ENCODE measurements at regions not wholly inside any gene's neighbourhood (a gene's known extent, or its start where the extent isn't known, plus 50 kb on each side); places are given as distances from the start of the nearest gene placed in this dataset.

GRCh38 chr2:71892423-71892730 is 255.3 kb downstream of the CYP26B1 start:
- Histone ChIP-seq H3K9me3 (ENCODE audit: insufficient read depth in 2 of 2, low read depth in 1 of 2, low read length in 1 of 2) (no peaks in the 10 kb centered on the region), H3K4me2 (ENCODE audit: insufficient read depth in 1 of 2, low read depth in 2 of 2, low read length in 2 of 2) (no peak overlapping the region), H2BK5ac (ENCODE audit: low read depth, low read length) (no peak overlapping the region), H3K18ac (ENCODE audit: extremely low read depth, low read length) (no peak overlapping the region), H2BK120ac (replicated peaks; ENCODE audit: low read depth, low read length) (no peak overlapping the region), H3K9ac (replicated peaks in 1 of 4; ENCODE audit: extremely low read depth in 1 of 4, low read depth in 3 of 4, low read length in 3 of 4) (no peak overlapping the region), H3K4me1 (replicated peaks in 1 of 4; ENCODE audit: control insufficient read depth in 3 of 4, insufficient read depth in 4 of 4, low read length in 3 of 4) (no peaks in the 10 kb centered on the region), H2AFZ (ENCODE audit: low read length) (no peak overlapping the region), H3K4ac (replicated peaks; ENCODE audit: insufficient read length, low read depth, low read length) (no peak overlapping the region), H3K79me1 (ENCODE audit: low read depth, low read length) (no peaks in the 10 kb centered on the region), H3K56ac (replicated peaks; ENCODE audit: insufficient read length, low read depth, low read length) (no peak overlapping the region), H3K23me2 (ENCODE audit: low read depth, low read length) (no peaks in the 10 kb centered on the region), H2BK15ac (ENCODE audit: low read length) (no peak overlapping the region), H4K8ac (ENCODE audit: extremely low read depth, insufficient read depth, low read length) (no peak overlapping the region), H2BK20ac (ENCODE audit: low read length) (no peak overlapping the region), H3K36me3 (ENCODE audit: control insufficient read depth in 2 of 4, insufficient read depth in 4 of 4, low read length in 3 of 4) (no peaks in the 10 kb centered on the region), H3K27ac (ENCODE audit: low read depth, low read length) (no peak overlapping the region), H3K4me3 (ENCODE audit: extremely low read depth in 1 of 4, insufficient read depth in 2 of 4, low read depth in 3 of 4, low read length in 4 of 4) (no peak overlapping the region), H2AK5ac (ENCODE audit: low read depth, low read length) (no peak overlapping the region), H3K23ac (ENCODE audit: insufficient read length) (no peak overlapping the region), H3K79me2 (ENCODE audit: control insufficient read depth in 1 of 2, insufficient read depth in 2 of 2, low read length in 2 of 2) (no peaks in the 10 kb centered on the region), H2BK12ac (ENCODE audit: low read depth, low read length) (no peak overlapping the region), H4K20me1 (replicated peaks in 1 of 2; ENCODE audit: control insufficient read depth in 1 of 2, insufficient read depth in 2 of 2, low read length in 2 of 2) (no peaks in the 10 kb centered on the region), H4K5ac (ENCODE audit: insufficient read length, low read depth, low read length) (no peak overlapping the region), H3K14ac (ENCODE audit: insufficient read length) (no peak overlapping the region), H3K27me3 (replicated peaks in 1 of 4; ENCODE audit: control insufficient read depth in 3 of 4, extremely low read depth in 1 of 4, insufficient read depth in 3 of 4, low read length in 3 of 4) (no peaks in the 10 kb centered on the region), H4K91ac (replicated peaks; ENCODE audit: insufficient read length, low read length) (no peak overlapping the region)
- no peak for TF ChIP-seq TCF12 (IDR thresholded peaks at IDR 0.05; ENCODE audit: low read depth, low read length)
- no peak for TF ChIP-seq POLR2AphosphoS5 (IDR thresholded peaks at IDR 0.05; ENCODE audit: low read depth, low read length)
- no peak for TF ChIP-seq TBP (IDR thresholded peaks at IDR 0.05; ENCODE audit: low read depth, low read length)
- TF ChIP-seq KDM4A (IDR thresholded peaks at IDR 0.05; ENCODE audit: low read depth, low read length, severe bottlenecking) = no peak
- no peak for TF ChIP-seq MAFK (IDR thresholded peaks at IDR 0.05; ENCODE audit: low read depth, low read length)
- TF ChIP-seq KDM1A (IDR thresholded peaks at IDR 0.05; ENCODE audit: borderline replicate concordance, low read length) = no peak
- TF ChIP-seq JUND (IDR thresholded peaks at IDR 0.05; ENCODE audit: low read length) = no peak
- TF ChIP-seq E2F6 (IDR thresholded peaks at IDR 0.05) = no peak
- no peak for TF ChIP-seq GABPA (IDR thresholded peaks at IDR 0.05; ENCODE audit: borderline replicate concordance, insufficient read depth, low read length)
- no peak for TF ChIP-seq SUZ12 (IDR thresholded peaks at IDR 0.05; ENCODE audit: low read length)
- no peak for TF ChIP-seq TEAD4 (IDR thresholded peaks at IDR 0.05; ENCODE audit: low read depth, low read length)
- whole genome bisulfite sequencing, 2 experiments (ENCODE audit: extremely low coverage in 1 of 2, insufficient coverage in 1 of 2, insufficient read length in 1 of 2, insufficient replicate concordance in 2 of 2, low coverage in 1 of 2, low lambda C conversion rate in 2 of 2, missing lambda C conversion rate in 1 of 2) = 88% methylated on average over 2 of the region's 2 CpGs; no CpG with 5 or more reads in 1 of the 2 experiments
- peak in 1 of 2 experiments; percentile 30 for DNase-seq (ENCODE audit: low read depth in 1 of 2, low spot score in 2 of 2)
- POLR2A ChIA-PET (ENCODE audit: partially characterized antibody) = no interaction called here
- FAIRE-seq = no peak
- CTCF ChIA-PET (ENCODE audit: partially characterized antibody) = interaction anchor here (0.7 to 1.7 kb wide), 7 partner anchors 21 to 258 kb away, joined by 3 to 4 read pairs (median 3); no protein-coding TSS in a partner anchor
